ENCODE measurements at regions not wholly inside any gene's neighbourhood (a gene's known extent, or its start where the extent isn't known, plus 50 kb on each side); places are given as distances from the start of the nearest gene placed in this dataset.

GRCh38 chr2:149797030-149797429, 209.5 kb upstream of the MMADHC start:
- Histone ChIP-seq H3K4me1 (ENCODE audit: low read depth) (no peaks in the 10 kb centered on the region), H3K4me3 (no peak overlapping the region), H3K27me3 (no peaks in the 10 kb centered on the region), H3K27ac (no peak overlapping the region), H3K36me3 (no peaks in the 10 kb centered on the region), H3K9me3 (ENCODE audit: low read depth) (no peaks in the 10 kb centered on the region)
- no peak for TF ChIP-seq CTCF (IDR thresholded peaks at IDR 0.05; ENCODE audit: low read depth, low read length)
- DNase-seq (ENCODE audit: low read depth in 1 of 2, low spot score in 1 of 2), result no peak

GRCh38 chr2:149789549-149789948, 202.0 kb upstream of the MMADHC start:
- no peaks in the 10 kb centered on the region for H3K36me3 ChIP-seq
- DNase-seq (ENCODE audit: low read depth in 1 of 2, low spot score in 1 of 2), result no peak
- no peak overlapping the region for H3K4me3 ChIP-seq
- no peak overlapping the region for H3K27ac ChIP-seq
- H3K27me3 ChIP-seq, result no peaks in the 10 kb centered on the region
- TF ChIP-seq CTCF (IDR thresholded peaks at IDR 0.05; ENCODE audit: low read depth, low read length), result no peak
- H3K9me3 ChIP-seq (ENCODE audit: low read depth), result no peaks in the 10 kb centered on the region
- H3K4me1 ChIP-seq (ENCODE audit: low read depth), result no peaks in the 10 kb centered on the region

GRCh38 chr2:149787206-149787605, 199.6 kb upstream of the MMADHC start:
- no peak overlapping the region for H3K27ac ChIP-seq
- DNase-seq (ENCODE audit: low read depth in 1 of 2, low spot score in 1 of 2), result no peak
- TF ChIP-seq CTCF (IDR thresholded peaks at IDR 0.05; ENCODE audit: low read depth, low read length), result no peak

GRCh38 chr2:149783284-149783683, 195.7 kb upstream of the MMADHC start:
- no peaks in the 10 kb centered on the region for H3K36me3 ChIP-seq
- H3K27ac ChIP-seq, result no peak overlapping the region
- H3K4me3 ChIP-seq, result no peak overlapping the region
- no peak for DNase-seq (ENCODE audit: low read depth in 1 of 2, low spot score in 1 of 2)
- no peak for TF ChIP-seq CTCF (IDR thresholded peaks at IDR 0.05; ENCODE audit: low read depth, low read length)
- no peaks in the 10 kb centered on the region for H3K4me1 ChIP-seq (ENCODE audit: low read depth)
- no peaks in the 10 kb centered on the region for H3K27me3 ChIP-seq
- no peaks in the 10 kb centered on the region for H3K9me3 ChIP-seq (ENCODE audit: low read depth)

More at GRCh38 chr2:149787206-149787605, 199.6 kb upstream of the MMADHC start:
- H3K4me3 ChIP-seq, result no peak overlapping the region
- H3K9me3 ChIP-seq (ENCODE audit: low read depth), result no peaks in the 10 kb centered on the region
- H3K27me3 ChIP-seq, result no peaks in the 10 kb centered on the region
- H3K4me1 ChIP-seq (ENCODE audit: low read depth), result no peaks in the 10 kb centered on the region
- H3K36me3 ChIP-seq, result no peaks in the 10 kb centered on the region

GRCh38 chr2:149782572-149782971, 195.0 kb upstream of the MMADHC start:
- H3K36me3 ChIP-seq, result no peaks in the 10 kb centered on the region
- H3K9me3 ChIP-seq (ENCODE audit: low read depth), result no peaks in the 10 kb centered on the region
- no peak for TF ChIP-seq CTCF (IDR thresholded peaks at IDR 0.05; ENCODE audit: low read depth, low read length)
- H3K4me3 ChIP-seq, result no peak overlapping the region
- no peaks in the 10 kb centered on the region for H3K4me1 ChIP-seq (ENCODE audit: low read depth)
- no peak for DNase-seq (ENCODE audit: low read depth in 1 of 2, low spot score in 1 of 2)
- no peak overlapping the region for H3K27ac ChIP-seq
- no peaks in the 10 kb centered on the region for H3K27me3 ChIP-seq

GRCh38 chr2:149781263-149781808, 193.8 kb upstream of the MMADHC start:
- Histone ChIP-seq H3K9me3 (ENCODE audit: low read depth) (no peaks in the 10 kb centered on the region), H3K4me1 (ENCODE audit: low read depth) (no peaks in the 10 kb centered on the region), H3K27ac (no peak overlapping the region), H3K4me3 (no peak overlapping the region), H3K27me3 (no peaks in the 10 kb centered on the region), H3K36me3 (no peaks in the 10 kb centered on the region)
- no peak for DNase-seq (ENCODE audit: low read depth in 1 of 2, low spot score in 1 of 2)
- no peak for TF ChIP-seq CTCF (IDR thresholded peaks at IDR 0.05; ENCODE audit: low read depth, low read length)
